GM23338 (cell line): ENCODE measurements at regions not wholly inside any gene's neighbourhood (a gene's known extent, or its start where the extent isn't known, plus 50 kb on each side); places are given as distances from the start of the nearest gene placed in this dataset.

Experiments used
- CREB1 ChIP-seq: fragments of 250-450 bp; sonication (Bioruptor Pico); IDR thresholded peaks from 2 replicates; pipeline ENCODE4 v1.5.0; 2020; ENCODE audit warnings: low read depth, mild to moderate bottlenecking, moderate library complexity
- ETS1 ChIP-seq: IDR thresholded peaks from 2 replicates; pipeline ENCODE4 v1.6.1; 2016; ENCODE audit warnings: antibody characterized with exemption
- EZH2 ChIP-seq: fragments of 200-600 bp; sonication (generic); IDR thresholded peaks from one replicate; pipeline ENCODE4 v1.8.0; 2017; ENCODE audit warnings: antibody characterized with exemption, mild to moderate bottlenecking, low read depth; ENCODE audit not compliant: unreplicated experiment
- EZH2phosphoT487 ChIP-seq: fragments of 200-600 bp; sonication (generic); IDR thresholded peaks from one replicate; pipeline ENCODE4 v1.8.1; 2018; ENCODE audit warnings: antibody characterized with exemption; ENCODE audit not compliant: unreplicated experiment
- POLR2AphosphoS5 ChIP-seq: IDR thresholded peaks from 2 replicates; pipeline ENCODE4 v1.6.1; 2016; ENCODE audit warnings: antibody characterized with exemption, low read depth
- TF ChIP-seq, protein P1 (sequence below), 2 experiments: fragments of 200-600 bp in 1 of 2; sonication (generic) in 1 of 2; conservative IDR thresholded peaks; 2 replicates each; pipeline versions ENCODE4 v1.5.1 to v1.6.1; 2016 to 2017; ENCODE audit warnings: antibody characterized with exemption in 2 of 2, low read depth in 2 of 2, mild to moderate bottlenecking in 2 of 2, moderate library complexity in 1 of 2

- TF ChIP-seq POLR2AphosphoS5 = no peak
- TF ChIP-seq, protein P1, sequence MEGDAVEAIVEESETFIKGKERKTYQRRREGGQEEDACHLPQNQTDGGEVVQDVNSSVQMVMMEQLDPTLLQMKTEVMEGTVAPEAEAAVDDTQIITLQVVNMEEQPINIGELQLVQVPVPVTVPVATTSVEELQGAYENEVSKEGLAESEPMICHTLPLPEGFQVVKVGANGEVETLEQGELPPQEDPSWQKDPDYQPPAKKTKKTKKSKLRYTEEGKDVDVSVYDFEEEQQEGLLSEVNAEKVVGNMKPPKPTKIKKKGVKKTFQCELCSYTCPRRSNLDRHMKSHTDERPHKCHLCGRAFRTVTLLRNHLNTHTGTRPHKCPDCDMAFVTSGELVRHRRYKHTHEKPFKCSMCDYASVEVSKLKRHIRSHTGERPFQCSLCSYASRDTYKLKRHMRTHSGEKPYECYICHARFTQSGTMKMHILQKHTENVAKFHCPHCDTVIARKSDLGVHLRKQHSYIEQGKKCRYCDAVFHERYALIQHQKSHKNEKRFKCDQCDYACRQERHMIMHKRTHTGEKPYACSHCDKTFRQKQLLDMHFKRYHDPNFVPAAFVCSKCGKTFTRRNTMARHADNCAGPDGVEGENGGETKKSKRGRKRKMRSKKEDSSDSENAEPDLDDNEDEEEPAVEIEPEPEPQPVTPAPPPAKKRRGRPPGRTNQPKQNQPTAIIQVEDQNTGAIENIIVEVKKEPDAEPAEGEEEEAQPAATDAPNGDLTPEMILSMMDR (conservative IDR thresholded peaks at IDR 0.05; ENCODE audit: low read depth in 2 of 2) = no peak
- TF ChIP-seq ETS1 = no peak
- TF ChIP-seq EZH2phosphoT487 = no peak
- TF ChIP-seq CREB1 = no peak
- no peak for TF ChIP-seq EZH2
These were observed 320.0 kb upstream of the ROBO1 start for GRCh38 chr3:80087767-80088166.
